NCI-H345 treated with DMSO at 0.1 percent for 48 hours (cell line): ENCODE measurements at regions not wholly inside any gene's neighbourhood (a gene's known extent, or its start where the extent isn't known, plus 50 kb on each side); places are given as distances from the start of the nearest gene placed in this dataset.

ENCODE experiments used
- DNase-seq: peaks from one replicate; lab custom pipeline; 2025; ENCODE audit not compliant: unreplicated experiment; lab: John Stamatoyannopoulos, UW

DNA sequence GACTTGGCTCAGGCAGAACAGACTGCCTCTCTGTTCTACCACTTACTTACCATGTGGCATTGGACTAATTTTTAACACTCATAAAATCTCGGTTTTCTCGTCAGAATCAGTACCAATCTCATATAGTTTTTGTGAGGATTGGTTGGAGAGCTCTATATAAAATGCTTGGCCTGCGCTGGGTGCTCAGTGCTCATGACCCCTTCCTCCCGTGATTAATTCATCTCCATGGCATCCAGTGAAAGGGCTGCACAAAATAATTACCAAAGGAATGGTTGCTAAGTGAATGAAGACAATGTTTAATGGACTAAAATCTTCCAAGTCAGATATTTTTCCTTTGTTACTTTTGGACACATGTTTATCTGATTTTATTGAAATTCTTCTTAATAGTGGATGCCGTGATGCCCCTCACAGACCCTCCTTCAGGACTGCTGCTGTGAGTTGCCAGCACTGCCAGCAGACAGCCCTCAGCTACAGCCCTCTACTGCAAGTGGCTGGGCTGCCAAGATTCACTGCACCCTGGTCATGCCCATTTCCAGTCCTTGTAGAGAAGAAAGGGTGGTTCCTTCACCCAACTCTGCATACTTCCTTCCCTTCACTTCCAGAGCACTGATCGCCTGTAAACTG, 436.5 kb downstream of the LMO4 start:
- no peak for DNase-seq

DNA sequence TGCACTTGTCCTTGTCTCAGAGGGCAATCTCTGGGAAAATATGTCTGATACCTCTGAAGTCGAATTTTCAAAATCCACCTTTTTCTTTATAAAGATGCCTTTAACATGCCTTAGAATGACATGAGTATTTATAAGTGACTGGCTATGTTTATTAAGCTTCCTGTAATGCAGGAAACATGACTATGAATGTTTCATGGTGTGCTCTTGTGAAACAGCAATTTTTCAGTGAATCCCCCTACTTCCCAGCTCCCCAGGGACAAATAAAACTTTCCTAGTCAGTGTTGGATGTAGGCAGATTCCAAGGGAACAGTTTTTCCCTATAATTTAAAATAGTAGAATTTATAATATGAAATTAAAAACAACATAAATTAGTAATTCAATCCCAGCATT, 437.0 kb downstream of the LMO4 start:
- no peak for DNase-seq

- no peak for DNase-seq
These were observed 438.1 kb downstream of the LMO4 start for GRCh38 chr1:87766737-87767136.

DNA sequence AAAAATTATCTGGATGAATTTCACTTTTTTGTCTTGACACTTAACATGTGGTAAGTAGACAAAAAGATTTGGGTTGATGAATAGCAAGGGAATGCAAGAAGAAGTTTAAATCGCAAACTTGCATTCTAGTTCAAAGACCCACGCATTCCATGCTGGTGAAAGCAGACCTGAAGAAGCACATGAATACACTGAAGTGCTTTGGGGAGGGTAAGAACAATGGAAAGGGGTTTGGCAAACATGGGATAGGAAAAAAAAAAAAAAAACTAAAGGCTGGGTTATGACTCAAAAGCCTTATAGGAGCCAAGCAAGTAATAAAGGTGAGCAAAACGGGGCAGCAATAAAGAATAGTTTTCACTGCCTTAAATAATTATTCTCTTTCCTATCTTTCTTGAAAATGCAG, 450.2 kb downstream of the LMO4 start:
- DNase-seq: no peak

DNA sequence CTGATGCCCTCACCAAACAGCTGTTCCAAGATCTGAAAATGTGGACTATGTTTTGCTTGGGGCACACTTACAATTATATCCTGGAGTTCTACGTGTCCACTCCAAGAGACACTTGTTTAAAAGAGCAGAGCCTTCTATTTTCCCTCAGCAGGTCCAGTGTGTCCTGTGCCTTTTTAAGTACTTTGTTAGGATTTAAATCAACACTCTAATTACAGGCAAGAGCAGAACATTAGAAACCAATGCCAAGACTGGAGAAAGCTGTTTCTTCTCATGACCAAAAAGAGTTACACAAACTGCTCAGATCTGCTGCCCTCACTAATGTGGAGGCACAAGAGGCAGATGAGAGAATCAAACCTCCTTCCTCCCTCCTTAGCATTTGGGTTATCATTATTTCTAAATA, 452.9 kb downstream of the LMO4 start:
- no peak for DNase-seq

DNA sequence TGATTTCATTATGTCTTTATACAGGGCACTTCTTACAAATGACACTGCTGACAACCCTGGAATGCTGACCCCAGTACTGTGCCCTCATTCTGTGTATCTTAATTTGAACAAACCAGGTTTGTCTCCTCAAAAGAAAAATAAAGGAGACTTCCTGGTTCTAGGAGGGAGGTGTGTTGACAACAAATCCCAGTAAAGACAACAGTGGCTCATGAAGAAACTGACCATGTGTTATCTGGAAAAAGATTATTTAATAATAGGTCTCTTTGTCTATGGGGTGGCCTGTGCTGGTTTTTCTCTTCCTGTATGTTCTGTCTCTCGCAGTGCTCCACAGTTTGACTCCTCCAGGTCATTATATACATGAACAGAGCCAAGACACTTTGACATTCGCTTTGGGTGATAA, 454.6 kb downstream of the LMO4 start:
- DNase-seq: no peak

GRCh38 chr1:87785386-87785785, 456.7 kb downstream of the LMO4 start:
- no peak for DNase-seq

DNA sequence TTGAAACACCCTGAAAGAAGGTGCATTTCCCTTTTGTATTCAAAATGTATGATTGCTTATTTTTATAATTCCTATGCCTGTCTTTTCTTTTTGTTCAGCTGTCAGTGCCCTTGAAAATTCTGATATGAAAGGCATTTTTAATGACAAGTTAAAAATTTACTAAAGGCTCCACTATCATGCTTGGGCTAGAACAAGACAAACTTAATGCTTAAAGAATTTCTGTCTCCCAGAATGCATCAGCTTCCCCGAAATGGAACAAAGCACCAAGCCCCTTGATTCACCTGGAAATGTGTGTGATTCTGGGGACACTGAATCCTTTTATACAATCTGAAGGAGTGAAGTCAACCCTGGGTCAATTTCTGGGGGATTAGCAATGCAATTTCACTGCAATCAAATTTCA, 457.5 kb downstream of the LMO4 start:
- no peak for DNase-seq

DNA sequence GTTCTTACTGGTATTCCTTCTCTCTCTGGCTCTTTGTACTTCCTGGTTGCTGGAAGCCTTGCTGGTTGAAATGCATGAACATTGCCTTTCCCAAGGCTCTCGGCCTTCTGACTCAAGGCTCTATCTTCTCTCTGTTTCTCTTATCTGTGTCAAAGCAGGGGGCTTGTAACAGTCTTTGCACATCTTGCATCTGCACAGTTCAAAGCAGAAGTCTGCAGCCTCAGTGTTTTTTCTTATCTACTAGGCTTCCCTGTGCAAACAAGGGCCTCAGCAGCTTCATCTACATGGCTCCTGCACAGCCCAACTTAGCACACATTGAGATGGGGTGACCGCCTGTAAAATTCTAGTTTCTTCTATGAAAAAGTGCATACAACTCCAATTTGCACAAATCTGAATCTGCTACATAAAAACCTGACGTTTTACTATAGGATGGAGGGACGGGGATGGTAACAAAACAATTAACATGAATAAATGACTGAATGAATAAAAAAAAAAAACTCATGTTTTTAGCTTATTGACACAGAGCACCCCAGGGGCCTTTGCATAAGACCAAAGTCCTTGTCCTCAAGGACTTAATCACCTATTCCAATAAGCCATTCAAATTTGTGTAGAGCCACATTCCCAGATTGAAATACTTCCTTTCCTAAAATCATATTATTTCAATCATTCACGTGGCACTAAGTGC, 458.3 kb downstream of the LMO4 start:
- DNase-seq: no peak

GRCh38 chr1:87787551-87787950, 458.9 kb downstream of the LMO4 start:
- DNase-seq: no peak

DNA sequence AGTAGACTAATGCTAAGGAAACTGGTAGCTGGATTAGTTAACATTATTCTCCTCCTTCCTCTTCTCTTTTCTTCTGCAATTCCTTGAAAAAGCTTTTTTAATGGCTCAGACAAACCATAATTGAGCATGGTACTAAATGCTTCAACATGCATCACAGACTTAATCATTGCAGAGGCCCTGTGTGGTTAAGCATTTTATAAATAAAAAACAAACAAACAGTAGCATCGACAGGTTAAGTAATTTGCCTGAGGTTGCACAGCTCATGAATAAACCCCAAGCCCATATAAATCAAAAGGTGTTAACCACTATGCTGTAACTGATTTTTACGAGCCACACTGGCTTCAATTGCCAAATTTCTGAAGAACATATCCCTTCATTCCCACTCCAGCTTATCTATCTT, 462.1 kb downstream of the LMO4 start:
- DNase-seq: no peak

- no peak for DNase-seq
These were observed 463.5 kb downstream of the LMO4 start for GRCh38 chr1:87791931-87792740.

DNA sequence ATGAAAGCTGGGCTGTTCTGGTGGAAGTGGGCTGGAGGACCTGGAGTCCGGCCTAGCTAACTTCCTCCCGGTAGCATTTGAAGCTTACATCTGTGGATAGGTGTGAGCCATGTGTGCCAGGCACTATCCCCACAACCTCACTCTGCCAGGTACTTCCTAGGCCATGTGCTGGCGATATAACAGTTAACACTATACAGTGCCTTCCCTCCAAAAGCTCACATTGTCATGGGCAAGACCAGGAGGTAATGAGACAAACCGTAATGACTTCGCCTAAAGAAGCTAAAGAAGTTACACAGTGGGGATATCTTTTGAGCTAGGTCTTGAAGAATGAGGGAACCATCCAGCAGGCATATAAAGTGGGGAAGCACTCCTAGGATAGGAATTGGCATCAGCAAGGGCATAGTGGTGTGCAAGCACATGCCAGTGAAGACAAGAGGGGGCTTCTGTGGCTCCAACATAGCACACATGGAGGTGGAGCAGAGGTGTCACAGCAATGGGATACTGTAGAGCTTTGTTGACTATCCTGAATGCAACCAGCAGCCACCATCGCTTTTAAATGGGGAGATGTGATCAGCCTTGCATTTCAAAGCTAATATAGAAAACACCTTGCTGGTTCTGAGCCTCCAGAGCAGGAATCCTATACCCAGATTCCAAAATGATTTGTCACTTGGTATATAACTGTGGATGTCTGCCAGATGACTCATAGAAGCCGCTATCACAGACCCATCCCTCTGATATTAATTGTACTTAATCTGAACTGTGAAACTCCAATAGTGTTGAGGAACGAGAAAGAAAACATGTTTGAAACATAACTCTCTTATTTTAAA, 466.3 kb downstream of the LMO4 start:
- DNase-seq: no peak

DNA sequence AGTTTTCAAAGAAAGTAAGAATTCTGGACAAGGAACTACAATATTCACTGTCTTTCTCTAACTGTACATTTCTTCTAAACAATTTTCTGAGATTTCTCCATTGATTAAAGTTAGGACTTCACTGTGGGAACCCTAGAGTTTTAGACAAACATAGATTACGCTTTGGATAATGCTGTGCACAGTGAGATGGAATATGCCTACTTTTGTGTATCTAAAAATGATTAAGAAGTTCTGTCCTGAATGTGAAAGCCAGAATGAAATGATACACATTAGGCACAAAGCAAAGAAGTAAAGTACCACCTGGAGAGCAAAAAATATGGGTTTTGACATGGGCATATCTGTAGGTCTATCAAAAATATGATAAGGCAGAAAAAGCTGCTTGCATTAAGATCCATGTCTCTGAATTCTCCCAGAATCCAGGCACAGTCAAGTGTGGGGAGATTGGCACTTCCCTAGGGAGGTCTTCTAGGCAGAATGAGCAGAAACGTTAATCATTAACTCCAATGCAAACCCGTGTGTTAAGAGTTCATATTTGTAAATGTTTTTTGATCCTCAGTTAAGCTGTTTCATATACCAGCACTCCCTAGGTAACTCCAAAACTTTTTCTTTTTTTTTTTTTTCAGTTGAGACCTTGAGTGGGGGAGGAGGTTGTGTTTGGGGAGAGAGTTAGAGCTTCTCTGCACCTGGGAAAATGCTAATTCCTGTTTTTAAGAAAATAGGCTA, 467.1 kb downstream of the LMO4 start:
- DNase-seq: no peak

GRCh38 chr1:87796471-87796901, 467.8 kb downstream of the LMO4 start:
- no peak for DNase-seq

GRCh38 chr1:87799451-87799850, 470.8 kb downstream of the LMO4 start:
- no peak for DNase-seq

- DNase-seq: no peak
These were observed 471.3 kb downstream of the LMO4 start for GRCh38 chr1:87800006-87800405.

DNA sequence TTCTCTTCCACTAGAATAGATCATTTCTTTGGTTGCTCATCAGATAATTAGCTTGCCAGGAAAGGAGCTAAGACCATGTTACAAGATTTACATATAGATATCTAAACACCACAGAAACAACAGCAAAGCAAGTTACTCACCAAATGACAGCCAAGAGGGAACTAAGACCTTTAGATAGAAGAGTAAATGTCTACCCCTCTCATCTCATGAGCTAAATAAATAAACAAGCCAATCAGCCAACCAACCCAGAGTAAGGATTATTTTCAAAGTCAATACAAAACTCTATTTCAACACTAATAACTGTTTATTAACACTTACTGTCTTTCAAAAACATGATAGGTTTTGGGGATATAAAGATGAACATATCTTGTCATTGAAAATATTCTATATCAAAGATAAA, 474.7 kb downstream of the LMO4 start:
- no peak for DNase-seq

DNA sequence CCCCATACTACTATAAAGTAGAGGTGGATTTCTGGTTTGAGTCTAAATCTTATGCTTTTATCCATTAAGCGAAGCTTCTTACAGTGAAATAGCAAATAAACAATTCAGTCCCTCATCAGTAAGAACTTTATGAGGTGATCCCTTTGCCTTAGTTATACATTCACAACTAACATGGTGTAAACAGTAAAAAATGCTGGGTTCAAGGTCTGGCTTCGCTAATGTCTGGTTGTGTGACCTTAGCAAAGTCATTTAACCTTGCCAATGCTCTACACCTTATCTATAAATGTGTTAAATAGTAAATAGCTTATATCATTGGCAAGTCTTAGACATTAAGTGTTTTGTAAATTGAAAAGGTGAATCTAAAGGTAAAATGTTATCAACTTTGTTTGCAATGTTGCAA, 475.4 kb downstream of the LMO4 start:
- no peak for DNase-seq

DNA sequence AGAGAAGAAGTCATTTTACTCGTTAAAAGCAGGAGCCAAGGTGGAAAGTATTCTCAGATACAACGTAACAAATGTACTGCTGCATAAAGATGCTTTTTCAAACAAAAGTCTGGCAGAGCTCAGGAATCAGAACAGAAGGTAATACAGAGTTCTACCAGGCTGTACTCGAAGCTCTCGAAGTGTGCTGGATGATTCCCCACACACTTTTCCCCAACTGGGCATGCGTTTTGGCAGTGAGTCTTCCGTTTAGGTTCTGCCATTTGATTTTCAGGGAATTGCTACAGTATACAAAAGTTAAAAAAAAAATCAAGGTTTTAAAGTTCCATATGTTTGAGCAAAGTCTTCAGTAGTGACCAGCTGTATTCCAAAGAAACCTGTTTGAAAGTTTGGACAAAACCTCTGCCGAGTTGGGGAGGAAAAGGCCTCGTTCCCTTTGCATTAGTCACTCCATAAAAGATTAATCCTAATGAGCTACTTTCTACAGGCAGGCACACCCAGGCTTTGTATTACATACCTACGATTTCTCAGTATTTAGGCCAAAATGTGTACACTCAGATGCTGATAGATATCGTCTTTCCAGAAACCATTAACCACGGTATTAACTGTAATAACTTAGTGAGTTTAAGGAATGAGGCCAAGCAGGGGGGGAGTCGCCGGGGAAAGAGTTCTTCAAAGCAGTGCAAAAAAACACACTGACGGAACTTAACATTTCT, 477.1 kb downstream of the LMO4 start:
- DNase-seq: no peak
